H1 (cell line): ENCODE measurements at regions not wholly inside any gene's neighbourhood (a gene's known extent, or its start where the extent isn't known, plus 50 kb on each side); places are given as distances from the start of the nearest gene placed in this dataset.

ENCODE experiments used
- CTCF ChIA-PET: fragments of 300-600 bp; sonication (Branson Sonifier 250); formaldehyde crosslinking; loops from one replicate; lab custom pipeline; 2021; ENCODE audit not compliant: partially characterized antibody; lab: Charles Lee
- POLR2A ChIA-PET: fragments of 300-600 bp; sonication (Branson Sonifier 250); formaldehyde crosslinking; loops from one replicate; lab custom pipeline; 2021; ENCODE audit warnings: inconsistent platforms; ENCODE audit not compliant: partially characterized antibody; lab: Charles Lee
- DNase-seq, 2 experiments: peaks; one replicate each; pipeline versions ENCODE4 v3.0.0 to v3.0.0-alpha.2; 2010 to 2022; ENCODE audit warnings: low spot score in 2 of 2, low read depth in 1 of 2, mixed read lengths in 1 of 2
- FAIRE-seq: peaks from 2 replicates; lab custom pipeline; 2011; peaks lifted over from hg19 to GRCh38; lab: Jason Lieb, UNC
- H2AFZ ChIP-seq: 2 replicates; pipeline ENCODE4 v1.8.1; 2012; ENCODE audit warnings: low read length, inconsistent platforms
- H2AK5ac ChIP-seq: 2 replicates; pipeline ENCODE4 v1.6.1; 2013; ENCODE audit warnings: low read depth, low read length
- H2BK120ac ChIP-seq: replicated peaks from 2 replicates; pipeline ENCODE3; 2013; ENCODE audit warnings: low read depth, low read length, inconsistent platforms
- H2BK12ac ChIP-seq: 2 replicates; pipeline ENCODE4 v1.6.1; 2013; ENCODE audit warnings: low read depth, low read length
- H2BK15ac ChIP-seq: 2 replicates; pipeline ENCODE4 v1.6.1; 2013; ENCODE audit warnings: low read length
- H2BK20ac ChIP-seq: 2 replicates; pipeline ENCODE4 v1.6.1; 2013; ENCODE audit warnings: low read length
- H2BK5ac ChIP-seq: 2 replicates; pipeline ENCODE4 v1.6.1; 2013; ENCODE audit warnings: low read depth, low read length
- H3K14ac ChIP-seq: 2 replicates; pipeline ENCODE4 v1.6.1; 2013; ENCODE audit warnings: inconsistent platforms; ENCODE audit not compliant: insufficient read length
- H3K18ac ChIP-seq: 2 replicates; pipeline ENCODE4 v1.6.1; 2013; ENCODE audit warnings: low read length; ENCODE audit errors: extremely low read depth
- H3K23ac ChIP-seq: 2 replicates; pipeline ENCODE4 v1.6.1; 2013; ENCODE audit warnings: inconsistent platforms; ENCODE audit not compliant: insufficient read length
- H3K23me2 ChIP-seq: 2 replicates; pipeline ENCODE4 v1.6.1; 2013; ENCODE audit warnings: low read depth, low read length
- H3K27ac ChIP-seq: 2 replicates; pipeline ENCODE4 v1.6.1; 2011; ENCODE audit warnings: low read depth, low read length, inconsistent platforms
- H3K27me3 ChIP-seq, 4 experiments: replicated peaks in 1 of 4; 1 replicate in 1 of 4; 2 replicates in 3 of 4; pipeline versions ENCODE4 v1.6.1 to v1.8.1; 2011 to 2013; ENCODE audit warnings: low read length in 3 of 4, mild to moderate bottlenecking in 3 of 4, inconsistent platforms in 2 of 4, mixed read lengths in 2 of 4, moderate library complexity in 1 of 4; ENCODE audit not compliant: control insufficient read depth in 3 of 4, insufficient read depth in 3 of 4; ENCODE audit errors: extremely low read depth in 1 of 4
- H3K36me3 ChIP-seq, 4 experiments: 2 replicates each; pipeline versions ENCODE4 v1.6.1 to v1.8.1; 2011 to 2013; ENCODE audit warnings: mild to moderate bottlenecking in 4 of 4, low read length in 3 of 4, moderate library complexity in 2 of 4, control low read depth in 1 of 4, inconsistent platforms in 1 of 4; ENCODE audit not compliant: insufficient read depth in 4 of 4, control insufficient read depth in 2 of 4
- H3K4ac ChIP-seq: replicated peaks from 2 replicates; pipeline ENCODE3; 2013; ENCODE audit warnings: low read length, low read depth, mixed read lengths, inconsistent platforms; ENCODE audit not compliant: insufficient read length
- H3K4me1 ChIP-seq, 4 experiments: replicated peaks in 1 of 4; 1 replicate in 1 of 4; 2 replicates in 3 of 4; pipeline versions ENCODE4 v1.6.1 to v1.8.1; 2011 to 2013; ENCODE audit warnings: low read length in 3 of 4, inconsistent platforms in 2 of 4, mixed read lengths in 1 of 4; ENCODE audit not compliant: insufficient read depth in 4 of 4, control insufficient read depth in 3 of 4
- H3K4me2 ChIP-seq, 2 experiments: 2 replicates each; pipeline versions ENCODE4 v1.6.1 to v1.8.1; 2011 to 2013; ENCODE audit warnings: low read depth in 2 of 2, low read length in 2 of 2, control low read depth in 1 of 2, inconsistent platforms in 1 of 2, mild to moderate bottlenecking in 1 of 2; ENCODE audit not compliant: insufficient read depth in 1 of 2
- H3K4me3 ChIP-seq, 4 experiments: fragments of 200-600, 300-600 bp in 1 of 4; sonication (generic), shearing (Covaris generic), sonication (Bioruptor Twin) in 1 of 4; 2 replicates each; pipeline versions ENCODE4 v1.5.1 to v1.8.1; 2011 to 2016; ENCODE audit warnings: low read length in 4 of 4, low read depth in 3 of 4, control low read depth in 2 of 4, inconsistent platforms in 2 of 4, mild to moderate bottlenecking in 2 of 4, mixed read lengths in 1 of 4, moderate library complexity in 1 of 4; ENCODE audit not compliant: insufficient read depth in 2 of 4; ENCODE audit errors: extremely low read depth in 1 of 4
- H3K56ac ChIP-seq: replicated peaks from 2 replicates; pipeline ENCODE3; 2013; ENCODE audit warnings: low read depth, mild to moderate bottlenecking, mixed read lengths, low read length, inconsistent platforms; ENCODE audit not compliant: insufficient read length
- H3K79me1 ChIP-seq: 2 replicates; pipeline ENCODE4 v1.6.1; 2013; ENCODE audit warnings: low read depth, low read length, control low read depth
- H3K79me2 ChIP-seq, 2 experiments: 2 replicates each; pipeline versions ENCODE4 v1.6.1 to v1.8.1; 2012 to 2013; ENCODE audit warnings: low read length in 2 of 2, mild to moderate bottlenecking in 2 of 2, inconsistent platforms in 1 of 2; ENCODE audit not compliant: insufficient read depth in 2 of 2, control insufficient read depth in 1 of 2
- H3K9ac ChIP-seq, 4 experiments: replicated peaks in 1 of 4; 1 replicate in 1 of 4; 2 replicates in 3 of 4; pipeline versions ENCODE4 v1.6.1 to v1.8.1; 2011 to 2013; ENCODE audit warnings: low read depth in 3 of 4, low read length in 3 of 4, control low read depth in 2 of 4, mild to moderate bottlenecking in 2 of 4, moderate library complexity in 2 of 4, inconsistent platforms in 1 of 4; ENCODE audit errors: extremely low read depth in 1 of 4
- H3K9me3 ChIP-seq, 2 experiments: 2 replicates each; pipeline versions ENCODE4 v1.6.1 to v1.8.1; 2012 to 2013; ENCODE audit warnings: mild to moderate bottlenecking in 2 of 2, moderate library complexity in 2 of 2, control low read depth in 1 of 2, inconsistent platforms in 1 of 2, low read depth in 1 of 2, low read length in 1 of 2, mixed read lengths in 1 of 2; ENCODE audit not compliant: insufficient read depth in 2 of 2
- H4K20me1 ChIP-seq, 2 experiments: replicated peaks in 1 of 2; 2 replicates each; pipeline versions ENCODE3 to v1.8.1; 2011 to 2013; ENCODE audit warnings: inconsistent platforms in 2 of 2, low read length in 2 of 2, mild to moderate bottlenecking in 1 of 2; ENCODE audit not compliant: insufficient read depth in 2 of 2, control insufficient read depth in 1 of 2
- H4K5ac ChIP-seq: 2 replicates; pipeline ENCODE4 v1.6.1; 2013; ENCODE audit warnings: low read length, low read depth, mixed read lengths, inconsistent platforms; ENCODE audit not compliant: insufficient read length
- H4K8ac ChIP-seq: 2 replicates; pipeline ENCODE4 v1.8.0; 2013; ENCODE audit warnings: mild to moderate bottlenecking, moderate library complexity, low read length, inconsistent platforms; ENCODE audit not compliant: insufficient read depth; ENCODE audit errors: extremely low read depth
- H4K91ac ChIP-seq: replicated peaks from 2 replicates; pipeline ENCODE3; 2013; ENCODE audit warnings: low read length, mixed read lengths, inconsistent platforms; ENCODE audit not compliant: insufficient read length
- ASH2L ChIP-seq: fragments of 200-600, 300-600 bp; sonication (generic); IDR thresholded peaks from one replicate; pipeline ENCODE4 v1.7.1; 2017; ENCODE audit warnings: low read length
- CEBPB ChIP-seq: IDR thresholded peaks from 2 replicates; pipeline ENCODE4 v1.6.1; 2012; ENCODE audit warnings: low read depth, low read length
- FOSL1 ChIP-seq: IDR thresholded peaks from 2 replicates; pipeline ENCODE4 v1.6.1; 2011; ENCODE audit warnings: mild to moderate bottlenecking, low read depth, low read length, moderate library complexity; ENCODE audit not compliant: insufficient read depth
- HDAC6 ChIP-seq: IDR thresholded peaks from one replicate; pipeline ENCODE4 v1.7.1; 2012; ENCODE audit warnings: low read depth, mild to moderate bottlenecking, inconsistent platforms, low read length, moderate library complexity
- MAFK ChIP-seq: IDR thresholded peaks from 2 replicates; pipeline ENCODE4 v1.6.1; 2012; ENCODE audit warnings: low read depth, mild to moderate bottlenecking, improper control_type of control experiment, low read length
- POLR2AphosphoS5 ChIP-seq: IDR thresholded peaks from 2 replicates; pipeline ENCODE4 v1.6.1; 2011; ENCODE audit warnings: low read depth, low read length
- RAD21 ChIP-seq, 2 experiments: IDR thresholded peaks in 1 of 2; conservative IDR thresholded peaks in 1 of 2; 2 replicates each; pipeline ENCODE4 v1.6.1; 2011; ENCODE audit warnings: low read depth in 2 of 2, low read length in 2 of 2, improper control_type of control experiment in 1 of 2, inconsistent platforms in 1 of 2, mild to moderate bottlenecking in 1 of 2, moderate library complexity in 1 of 2
- SIN3A ChIP-seq, 2 experiments: IDR thresholded peaks in 1 of 2; conservative IDR thresholded peaks in 1 of 2; 2 replicates each; pipeline ENCODE4 v1.6.1; 2011 to 2012; ENCODE audit warnings: low read length in 2 of 2, improper control_type of control experiment in 1 of 2, low read depth in 1 of 2, mild to moderate bottlenecking in 1 of 2
- SRF ChIP-seq: IDR thresholded peaks from 2 replicates; pipeline ENCODE4 v1.6.1; 2011; ENCODE audit warnings: mild to moderate bottlenecking, low read depth, low read length, moderate library complexity
- SUZ12 ChIP-seq: fragments of 200-600 bp; sonication (generic); IDR thresholded peaks from 2 replicates; pipeline ENCODE4 v1.6.1; 2012; ENCODE audit warnings: mild to moderate bottlenecking, inconsistent platforms, low read length, moderate library complexity, mixed read lengths
- WGBS, 2 experiments: shearing (Covaris generic) in 1 of 2; methylation state at CpG; one replicate each; pipeline versions ENCODE4 v1.1.6 to v1.1.7; 2013 to 2015; ENCODE audit warnings: low lambda C conversion rate in 2 of 2, mixed read lengths in 2 of 2, inconsistent platforms in 1 of 2, low coverage in 1 of 2, missing lambda C conversion rate in 1 of 2; ENCODE audit not compliant: insufficient replicate concordance in 2 of 2, insufficient coverage in 1 of 2, insufficient read length in 1 of 2; ENCODE audit errors: extremely low coverage in 1 of 2, missing lambda C conversion rate in 1 of 2; 5-methylcytosine and 5-hydroxymethylcytosine counted together
- TF ChIP-seq, protein P1 (sequence below): IDR thresholded peaks from 2 replicates; pipeline ENCODE4 v1.6.1; 2012; ENCODE audit warnings: inconsistent platforms

DNA sequence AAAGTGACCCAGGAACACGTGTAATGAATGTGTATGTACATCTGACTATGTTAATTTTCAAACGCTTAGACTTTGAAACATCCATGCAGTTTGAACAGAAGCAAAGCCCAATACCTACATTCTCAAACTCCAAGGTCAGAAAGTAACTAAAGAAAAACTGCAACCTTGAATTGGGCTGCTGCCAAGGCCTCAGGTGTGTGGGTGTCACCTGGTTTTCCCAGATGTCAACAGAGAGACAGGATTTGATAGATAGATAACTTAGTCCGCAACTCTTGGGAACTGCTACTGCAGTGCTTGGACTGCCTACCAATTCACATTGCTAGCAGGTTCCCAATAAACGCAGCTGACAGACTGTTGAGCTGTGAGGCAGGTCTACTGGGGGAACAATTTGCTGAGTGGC lies 78.7 kb upstream of the PAPOLG start:
- Histone ChIP-seq H2BK20ac (no peak overlapping the region), H4K8ac (no peak overlapping the region), H3K4me3 (no peak overlapping the region), H2AK5ac (no peak overlapping the region), H4K5ac (no peak overlapping the region), H3K27me3 (no peaks in the 10 kb centered on the region), H3K36me3 (no peaks in the 10 kb centered on the region), H3K18ac (no peak overlapping the region), H3K14ac (no peak overlapping the region), H3K9me3 (no peaks in the 10 kb centered on the region), H2BK15ac (no peak overlapping the region), H2AFZ (no peak overlapping the region), H2BK120ac (no peak overlapping the region), H2BK5ac (no peak overlapping the region), H3K56ac (no peak overlapping the region), H3K79me1 (no peaks in the 10 kb centered on the region), H3K9ac (no peak overlapping the region), H3K79me2 (no peaks in the 10 kb centered on the region), H3K4me2 (no peak overlapping the region), H3K23ac (no peak overlapping the region), H4K91ac (no peak overlapping the region), H3K4ac (no peak overlapping the region), H2BK12ac (no peak overlapping the region), H3K4me1 (peaks cover 0 to 4% (median 3%) of the 10 kb centered on the region in 4 experiments; a peak in 3 of 7 replicates), H3K23me2 (no peaks in the 10 kb centered on the region), H3K27ac (no peak overlapping the region), H4K20me1 (no peaks in the 10 kb centered on the region)
- POLR2A ChIA-PET = no interaction called here
- DNase-seq (no peak), FAIRE-seq (no peak)
- no peak for TF ChIP-seq SIN3A (conservative IDR thresholded peaks at IDR 0.05 in 1 of 2, IDR thresholded peaks at IDR 0.05 in 1 of 2; ENCODE audit: low read depth in 1 of 2, low read length in 2 of 2)
- TF ChIP-seq POLR2AphosphoS5 = no peak
- TF ChIP-seq, protein P1, sequence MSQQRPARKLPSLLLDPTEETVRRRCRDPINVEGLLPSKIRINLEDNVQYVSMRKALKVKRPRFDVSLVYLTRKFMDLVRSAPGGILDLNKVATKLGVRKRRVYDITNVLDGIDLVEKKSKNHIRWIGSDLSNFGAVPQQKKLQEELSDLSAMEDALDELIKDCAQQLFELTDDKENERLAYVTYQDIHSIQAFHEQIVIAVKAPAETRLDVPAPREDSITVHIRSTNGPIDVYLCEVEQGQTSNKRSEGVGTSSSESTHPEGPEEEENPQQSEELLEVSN = no peak
- TF ChIP-seq SUZ12 = no peak
- no peak for TF ChIP-seq RAD21 (IDR thresholded peaks at IDR 0.05 in 1 of 2, conservative IDR thresholded peaks at IDR 0.05 in 1 of 2; ENCODE audit: low read depth in 2 of 2, low read length in 2 of 2)
- TF ChIP-seq ASH2L = no peak
- TF ChIP-seq FOSL1 = no peak
- TF ChIP-seq CEBPB = no peak
- no peak for TF ChIP-seq HDAC6
- TF ChIP-seq SRF = no peak
- TF ChIP-seq MAFK = no peak
- CTCF ChIA-PET = interaction anchor here (0.6 to 1.4 kb wide), 4 partner anchors 30 to 183 kb away, joined by 3 to 7 read pairs (median 4); no protein-coding TSS in a partner anchor
- WGBS, 2 experiments = 77% methylated on average over 4 of the region's 4 CpGs; no CpG with 5 or more reads in 1 of the 2 experiments
